ENCODE measurements at regions not wholly inside any gene's neighbourhood (a gene's known extent, or its start where the extent isn't known, plus 50 kb on each side); places are given as distances from the start of the nearest gene placed in this dataset.

GRCh38 chr14:106631879-106632278 is 1105.5 kb downstream of the TMEM121 start:
- H3K27ac ChIP-seq (ENCODE audit: insufficient read depth, low read depth, low read length), result no peak overlapping the region
- FAIRE-seq, result no peak
- no peak for DNase-seq (ENCODE audit: low read depth, low spot score)
- no peak overlapping the region for H2AFZ ChIP-seq (ENCODE audit: low read depth, low read length)
- H3K27me3 ChIP-seq (ENCODE audit: control insufficient read depth in 2 of 2, insufficient read depth in 2 of 2, low read length in 2 of 2), result no peaks in the 10 kb centered on the region
- H4K20me1 ChIP-seq (replicated peaks; ENCODE audit: control insufficient read depth, extremely low read depth, insufficient read depth, low read length), result no peaks in the 10 kb centered on the region
- ChIA-PET POLR2A (no interaction called here), CTCF (no interaction called here)
- H3K9me1 ChIP-seq (replicated peaks; ENCODE audit: control insufficient read depth, extremely low read depth, insufficient read depth, low read length), result no peaks in the 10 kb centered on the region
- no peaks in the 10 kb centered on the region for H3K79me2 ChIP-seq (ENCODE audit: control insufficient read depth, insufficient read depth, low read length)
- no peak overlapping the region for H3K4me2 ChIP-seq (ENCODE audit: insufficient read depth, low read length)
- BruUV-seq (replicated peaks), result no TSS peak
- intact Hi-C loops (cut with micrococcal nuclease), result no loop called here
- no peak overlapping the region for H3K9ac ChIP-seq (replicated peaks; ENCODE audit: extremely low read depth, insufficient read depth, low read length)
- H3K9me3 ChIP-seq (replicated peaks; ENCODE audit: control insufficient read depth, insufficient read depth, low read length), result peaks cover 2% of the 10 kb centered on the region
- no peaks in the 10 kb centered on the region for H3K36me3 ChIP-seq (ENCODE audit: control insufficient read depth in 2 of 2, extremely low read depth in 1 of 2, insufficient read depth in 2 of 2, low read length in 2 of 2)
- TF ChIP-seq FOS (IDR thresholded peaks at IDR 0.05; ENCODE audit: borderline replicate concordance, insufficient read depth, low read length) (no peak), MYC (IDR thresholded peaks at IDR 0.05; ENCODE audit: low read depth, low read length) (no peak), GATA2 (IDR thresholded peaks at IDR 0.05; ENCODE audit: insufficient read depth, insufficient read length, low read depth, low read length) (no peak), POLR2AphosphoS5 (IDR thresholded peaks at IDR 0.05; ENCODE audit: insufficient read depth, low read depth, low read length) (no peak), EZH2 (IDR thresholded peaks at IDR 0.05; ENCODE audit: borderline replicate concordance, low read depth, low read length, severe bottlenecking) (no peak)
- no peak overlapping the region for H3K4me3 ChIP-seq (replicated peaks in 1 of 3; ENCODE audit: insufficient read depth in 1 of 3, low read depth in 1 of 3, low read length in 3 of 3)
- H3K4me1 ChIP-seq (ENCODE audit: control insufficient read depth, extremely low read depth, insufficient read depth, low read length), result no peaks in the 10 kb centered on the region
- dilution Hi-C loops (cut with MboI; ENCODE audit: extremely low pct_ligation_motif_present, low sequenced_read_pairs), result no loop called here

- no TSS peak for BruUV-seq (replicated peaks)
- H2AFZ ChIP-seq (ENCODE audit: low read depth, low read length), result no peak overlapping the region
- H3K27ac ChIP-seq (ENCODE audit: insufficient read depth, low read depth, low read length), result no peak overlapping the region
- no peaks in the 10 kb centered on the region for H4K20me1 ChIP-seq (replicated peaks; ENCODE audit: control insufficient read depth, extremely low read depth, insufficient read depth, low read length)
- no peak for TF ChIP-seq CTCF (IDR thresholded peaks at IDR 0.05; ENCODE audit: extremely low read depth in 1 of 2, insufficient read depth in 1 of 2, low read depth in 1 of 2, low read length in 2 of 2)
- TF ChIP-seq MAX (IDR thresholded peaks at IDR 0.05; ENCODE audit: insufficient read depth, insufficient read length), result no peak
- no peak for TF ChIP-seq GATA2 (IDR thresholded peaks at IDR 0.05; ENCODE audit: insufficient read depth, insufficient read length, low read depth, low read length)
- TF ChIP-seq FOS (IDR thresholded peaks at IDR 0.05; ENCODE audit: borderline replicate concordance, insufficient read depth, low read length), result no peak
- TF ChIP-seq POLR2A (IDR thresholded peaks at IDR 0.05; ENCODE audit: low read depth, low read length), result no peak
- TF ChIP-seq JUN (IDR thresholded peaks at IDR 0.05; ENCODE audit: borderline replicate concordance, insufficient read depth, insufficient read length, low read depth), result no peak
- TF ChIP-seq EZH2 (IDR thresholded peaks at IDR 0.05; ENCODE audit: borderline replicate concordance, low read depth, low read length, severe bottlenecking), result no peak
- TF ChIP-seq MYC (IDR thresholded peaks at IDR 0.05; ENCODE audit: low read depth, low read length), result no peak
- TF ChIP-seq POLR2AphosphoS5 (IDR thresholded peaks at IDR 0.05; ENCODE audit: insufficient read depth, low read depth, low read length), result no peak
- dilution Hi-C loops (cut with MboI; ENCODE audit: extremely low pct_ligation_motif_present, low sequenced_read_pairs) (no loop called here), intact Hi-C loops (cut with micrococcal nuclease) (no loop called here)
- FAIRE-seq (no peak), DNase-seq (ENCODE audit: low read depth, low spot score) (no peak)
- ChIA-PET CTCF (no interaction called here), POLR2A (no interaction called here)
- H3K9me1 ChIP-seq (replicated peaks; ENCODE audit: control insufficient read depth, extremely low read depth, insufficient read depth, low read length), result no peaks in the 10 kb centered on the region
- H3K27me3 ChIP-seq (ENCODE audit: control insufficient read depth in 2 of 2, insufficient read depth in 2 of 2, low read length in 2 of 2), result no peaks in the 10 kb centered on the region
- H3K79me2 ChIP-seq (ENCODE audit: control insufficient read depth, insufficient read depth, low read length), result no peaks in the 10 kb centered on the region
- H3K4me2 ChIP-seq (ENCODE audit: insufficient read depth, low read length), result no peak overlapping the region
- H3K9ac ChIP-seq (replicated peaks; ENCODE audit: extremely low read depth, insufficient read depth, low read length), result no peak overlapping the region
- peaks cover 5% of the 10 kb centered on the region for H3K9me3 ChIP-seq (replicated peaks; ENCODE audit: control insufficient read depth, insufficient read depth, low read length)
- no peak overlapping the region for H3K4me3 ChIP-seq (replicated peaks in 1 of 3; ENCODE audit: insufficient read depth in 1 of 3, low read depth in 1 of 3, low read length in 3 of 3)
- H3K4me1 ChIP-seq (ENCODE audit: control insufficient read depth, extremely low read depth, insufficient read depth, low read length), result no peaks in the 10 kb centered on the region
- no peaks in the 10 kb centered on the region for H3K36me3 ChIP-seq (ENCODE audit: control insufficient read depth in 2 of 2, extremely low read depth in 1 of 2, insufficient read depth in 2 of 2, low read length in 2 of 2)
These were observed 1107.3 kb downstream of the TMEM121 start for GRCh38 chr14:106633721-106634120.

All from endothelial cell of umbilical vein (primary cell).